ENCODE measurements at regions not wholly inside any gene's neighbourhood (a gene's known extent, or its start where the extent isn't known, plus 50 kb on each side); places are given as distances from the start of the nearest gene placed in this dataset.

DNA sequence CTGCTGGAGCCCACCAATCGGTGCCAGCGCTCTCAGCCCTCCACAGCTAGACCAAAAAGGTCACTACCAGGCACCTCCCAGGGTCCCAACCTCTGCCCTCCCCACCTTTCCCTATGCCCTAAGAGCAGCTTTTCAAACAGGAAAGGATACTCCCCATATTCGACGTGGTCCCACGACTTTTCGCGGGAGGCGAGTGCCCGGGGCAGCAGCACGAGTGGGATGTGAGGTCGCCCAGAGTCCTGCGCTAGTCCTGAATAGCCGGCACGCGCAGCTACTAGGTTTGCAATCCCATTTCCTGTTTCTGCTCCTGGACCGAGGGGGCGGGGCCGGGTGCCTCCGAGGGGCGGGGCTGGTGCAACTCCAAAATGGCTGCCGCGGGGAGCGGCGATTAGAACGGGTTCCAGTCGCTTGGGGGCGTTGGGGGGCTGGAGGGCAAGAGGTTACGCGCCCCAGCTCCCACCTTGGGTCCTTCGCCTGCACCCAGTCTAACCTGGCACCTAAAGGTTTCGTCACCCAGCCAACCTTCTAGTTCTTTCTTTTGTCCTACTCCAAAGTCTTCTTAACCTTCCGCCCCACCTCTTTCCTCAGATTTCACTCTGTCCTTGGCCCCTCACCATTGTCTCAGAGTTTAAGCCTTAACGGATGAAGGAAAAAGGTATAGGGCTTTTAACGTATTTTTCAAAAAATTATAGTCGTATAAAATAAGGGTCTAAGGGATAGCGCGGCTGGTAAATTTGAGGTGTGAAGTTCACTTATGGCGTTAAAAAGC is 85.0 kb upstream of the TENT5D start:
- TF ChIP-seq POLR2A (IDR thresholded peaks at IDR 0.05) (no peak), CTCF (IDR thresholded peaks at IDR 0.05 in 8 of 11, conservative IDR thresholded peaks at IDR 0.05 in 3 of 11) (no peak)

Measured in spleen (tissue), 7 donors.